H4 (cell line): ENCODE measurements at regions not wholly inside any gene's neighbourhood (a gene's known extent, or its start where the extent isn't known, plus 50 kb on each side); places are given as distances from the start of the nearest gene placed in this dataset.
"Not testable (repeated sequence)": the region's sequence is repeated elsewhere in the genome, so short reads cannot be mapped to it uniquely, and the experiment has no call there.

Experiments used
- DNase-seq: peaks from one replicate; pipeline ENCODE4 v3.0.0-alpha.2; 2015; ENCODE audit warnings: low spot score

GRCh38 chr10:23955456-23956225, 253.3 kb upstream of the KIAA1217 start:
- DNase-seq, result no peak

DNA sequence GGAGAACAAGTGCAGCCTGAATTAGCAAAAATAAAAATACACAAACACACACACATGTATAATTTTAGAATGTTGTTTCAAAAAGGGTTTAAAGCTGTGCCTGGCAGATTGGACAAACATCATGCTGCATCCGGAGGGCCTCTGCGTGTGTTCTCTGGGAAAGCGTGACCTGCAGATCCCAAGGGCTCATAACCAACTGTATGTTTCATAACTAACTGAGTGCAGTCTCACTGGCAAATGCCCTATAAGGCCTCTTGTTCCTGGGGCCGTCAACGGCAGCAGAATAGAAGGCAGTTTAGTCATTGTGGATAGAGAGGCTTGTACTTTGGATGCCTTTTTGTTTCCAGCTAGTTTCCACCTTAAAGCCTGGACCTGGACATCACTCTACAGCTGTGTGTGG, 243.8 kb upstream of the KIAA1217 start:
- no peak for DNase-seq

DNA sequence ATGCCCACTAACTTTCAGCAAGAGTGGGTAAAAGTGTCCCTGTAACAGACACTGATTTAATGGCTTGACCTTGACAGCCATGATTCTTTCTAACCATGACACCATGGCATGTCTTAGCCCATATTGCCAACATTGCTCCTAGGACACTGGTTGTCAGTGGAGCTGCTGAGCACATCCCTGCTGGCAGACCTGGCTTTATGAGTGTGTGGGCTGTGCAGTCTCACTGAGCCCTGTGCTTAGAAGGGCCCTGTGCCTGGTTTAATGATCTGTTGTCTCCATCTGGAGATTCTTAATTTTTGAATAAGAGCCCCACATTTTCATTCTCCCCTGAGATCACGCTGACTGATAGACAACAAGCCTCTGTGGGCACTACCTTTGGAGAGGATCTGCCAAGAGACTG, 243.1 kb upstream of the KIAA1217 start:
- no peak for DNase-seq

DNA sequence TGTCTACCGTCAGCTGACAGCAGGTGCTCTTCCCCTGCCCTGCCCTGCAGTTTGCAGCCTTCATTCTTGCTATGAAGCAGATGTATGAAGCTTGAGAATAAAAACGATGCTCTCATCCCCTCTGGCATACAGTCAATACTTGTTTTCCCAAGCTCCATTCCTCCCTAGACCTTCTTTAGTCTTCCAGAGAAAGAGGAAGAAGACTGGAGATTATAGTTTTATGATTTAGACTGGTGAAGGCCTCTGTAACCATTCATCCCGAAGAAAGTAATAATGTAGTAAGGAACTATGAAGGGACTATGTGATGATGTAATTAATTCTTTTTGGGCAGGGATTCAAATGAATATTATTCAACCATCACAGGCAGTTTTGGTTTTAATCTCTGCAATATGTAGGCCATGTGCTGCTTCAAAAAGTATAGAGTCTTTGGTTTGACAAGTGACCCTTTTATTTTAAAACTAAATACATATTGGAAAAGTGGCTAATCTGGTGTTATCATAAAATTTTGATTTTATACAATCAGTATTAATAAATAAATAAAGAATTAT, 242.4 kb upstream of the KIAA1217 start:
- no peak for DNase-seq

DNA sequence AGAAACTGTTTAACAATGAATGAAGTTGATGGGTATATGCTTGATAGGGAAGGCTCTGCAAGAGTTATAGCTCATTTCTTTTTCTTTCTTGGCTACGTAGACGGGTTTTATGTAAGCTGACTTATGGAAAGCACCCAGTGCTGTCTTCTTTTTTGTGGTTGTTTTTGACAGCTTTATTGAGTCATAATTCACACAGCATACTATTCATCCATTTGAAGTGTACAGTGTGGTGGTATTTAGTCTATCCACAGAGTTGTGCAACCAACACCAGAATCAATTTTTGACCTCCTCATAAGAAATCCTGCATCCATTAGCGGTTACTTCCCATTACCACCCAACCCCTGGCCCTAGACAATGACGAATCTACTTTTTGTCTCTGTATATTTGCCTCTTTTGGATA, 240.6 kb upstream of the KIAA1217 start:
- peak; percentile 3 for DNase-seq

GRCh38 chr10:23974746-23975272, 234.1 kb upstream of the KIAA1217 start:
- DNase-seq, result no peak

GRCh38 chr10:23975431-23975830, 233.5 kb upstream of the KIAA1217 start:
- no peak for DNase-seq

DNA sequence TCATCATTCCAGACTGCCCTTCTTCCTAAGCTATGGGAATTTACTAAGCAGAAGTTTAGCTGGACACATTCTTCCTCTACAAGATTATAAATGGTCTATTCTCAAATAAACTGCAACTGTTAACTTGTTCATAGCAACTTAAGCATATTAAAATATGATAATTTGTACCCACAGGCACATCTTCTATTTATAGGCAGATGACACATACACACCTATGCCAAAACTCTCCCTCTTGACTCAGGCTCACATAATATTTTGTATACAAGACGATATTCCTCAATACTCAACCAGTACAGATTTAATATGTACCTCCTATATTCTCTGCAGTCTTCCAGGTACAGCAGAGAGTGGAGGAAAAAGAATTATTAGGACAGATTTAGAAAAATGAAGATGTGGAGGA, 232.7 kb upstream of the KIAA1217 start:
- no peak for DNase-seq

GRCh38 chr10:23978317-23978716, 230.6 kb upstream of the KIAA1217 start:
- DNase-seq, result no peak

DNA sequence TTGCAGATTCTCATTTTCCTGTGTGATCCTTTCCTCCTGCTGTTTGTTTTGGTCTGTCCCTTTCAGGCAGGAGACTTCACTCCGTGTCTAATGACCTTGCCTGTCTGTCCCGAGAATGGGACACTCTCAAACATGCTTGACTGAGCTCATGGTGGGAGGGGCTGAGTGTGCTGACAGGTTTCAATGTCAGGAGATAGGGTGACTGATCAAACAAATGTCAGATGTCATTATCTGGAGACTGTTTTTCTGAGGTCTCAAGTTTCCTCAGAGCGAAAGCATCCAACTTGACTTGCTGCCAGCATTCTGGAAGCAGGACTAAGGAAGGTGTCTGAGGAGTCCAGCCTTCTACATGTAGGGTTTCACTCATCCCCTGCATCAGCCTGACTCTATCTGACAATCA, 228.8 kb upstream of the KIAA1217 start:
- DNase-seq, result no peak

DNA sequence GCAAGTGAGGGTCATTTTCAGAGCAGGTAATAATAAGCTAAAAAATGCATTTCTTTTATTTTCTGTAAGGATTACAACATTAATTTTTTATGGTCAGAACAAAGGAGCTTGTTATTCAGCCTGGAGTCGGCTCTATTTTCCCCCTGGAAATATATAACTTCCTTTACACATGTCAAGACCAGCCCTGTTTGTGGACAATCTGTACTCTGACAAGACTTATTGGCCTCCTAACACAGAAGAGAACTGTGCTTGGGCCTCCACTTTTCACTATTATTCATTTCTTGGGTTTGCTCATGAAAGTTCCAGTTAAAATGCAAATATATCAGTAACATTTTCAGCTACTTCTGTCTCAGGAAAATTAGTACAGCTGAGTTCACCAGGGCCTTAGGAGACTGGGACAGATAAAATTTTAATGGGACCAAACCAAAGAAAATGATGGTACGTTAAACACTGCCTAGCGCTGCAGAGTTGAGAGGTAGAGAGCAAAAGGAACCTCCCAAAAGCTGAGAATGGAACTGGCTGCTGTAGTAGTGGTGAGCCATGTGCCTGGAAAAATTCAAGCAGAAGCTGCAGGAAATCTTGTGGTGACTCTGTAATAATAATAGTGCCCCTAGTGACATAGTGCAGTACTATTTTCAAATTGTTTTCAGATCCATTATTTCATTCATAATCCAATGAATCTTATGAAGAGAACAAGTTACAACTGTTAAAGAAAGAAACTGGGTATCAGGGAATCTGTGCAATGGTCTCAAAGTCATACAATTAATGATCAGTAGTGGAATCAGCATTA, 227.2 kb upstream of the KIAA1217 start:
- no peak for DNase-seq

DNA sequence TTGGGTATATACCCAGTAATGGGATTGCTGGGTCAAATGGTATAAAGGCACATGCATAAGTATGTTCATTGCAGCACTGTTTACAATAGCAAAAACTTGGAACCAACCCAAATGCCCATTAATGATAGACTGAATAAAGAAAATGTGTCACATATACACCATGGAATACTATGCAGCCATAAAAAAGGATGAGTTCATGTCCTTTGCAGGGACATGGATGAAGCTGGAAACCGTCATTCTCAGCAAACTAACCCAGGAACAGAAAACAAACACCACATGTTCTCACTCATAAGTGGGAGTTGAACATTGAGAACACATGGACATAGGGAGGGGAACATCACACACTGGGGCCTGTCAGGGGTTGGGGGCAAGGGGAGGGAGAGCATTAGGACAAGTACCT, 224.5 kb upstream of the KIAA1217 start:
- DNase-seq, result not testable (repeated sequence)

DNA sequence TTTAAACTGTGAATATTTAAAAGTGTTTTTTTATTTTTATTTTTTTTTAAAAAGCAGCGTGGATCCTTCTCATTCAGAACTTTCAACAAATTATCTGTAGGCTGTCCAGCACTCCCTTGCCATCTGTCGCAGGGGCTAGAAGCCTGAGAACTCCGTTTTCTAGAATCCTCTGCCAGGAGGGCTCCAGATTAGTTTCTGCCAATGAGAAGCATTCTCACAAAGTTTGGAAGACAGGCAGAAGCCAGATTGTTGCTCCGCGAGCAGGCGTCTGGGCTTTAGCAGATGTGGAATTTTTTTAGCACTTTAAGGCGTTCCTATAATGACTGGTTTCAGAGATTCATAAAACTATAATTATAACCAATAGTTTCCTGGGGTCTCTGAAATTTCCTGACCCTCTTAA, 220.9 kb upstream of the KIAA1217 start:
- DNase-seq, result no peak

GRCh38 chr10:23994459-23995046, 214.4 kb upstream of the KIAA1217 start:
- DNase-seq, result peak; percentile 16

DNA sequence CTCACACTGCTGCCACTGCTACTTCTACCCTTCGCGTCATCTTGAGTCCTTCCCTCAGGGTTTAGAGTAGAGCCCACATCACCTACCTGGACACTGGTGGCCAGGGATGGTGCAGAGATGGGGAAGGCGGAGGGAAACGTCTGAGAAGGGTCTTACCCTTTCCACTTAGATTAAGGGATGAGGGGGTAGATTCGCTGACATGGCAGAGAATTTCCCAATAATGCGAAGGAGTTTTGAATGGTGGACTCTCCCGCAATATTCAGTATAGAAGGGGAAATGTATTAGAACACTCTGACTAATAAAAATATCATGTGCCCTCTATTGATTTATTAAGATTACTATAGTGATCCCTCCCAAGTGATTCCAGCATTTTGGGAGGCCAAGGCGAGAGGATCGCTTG, 209.5 kb upstream of the KIAA1217 start:
- DNase-seq, result no peak

DNA sequence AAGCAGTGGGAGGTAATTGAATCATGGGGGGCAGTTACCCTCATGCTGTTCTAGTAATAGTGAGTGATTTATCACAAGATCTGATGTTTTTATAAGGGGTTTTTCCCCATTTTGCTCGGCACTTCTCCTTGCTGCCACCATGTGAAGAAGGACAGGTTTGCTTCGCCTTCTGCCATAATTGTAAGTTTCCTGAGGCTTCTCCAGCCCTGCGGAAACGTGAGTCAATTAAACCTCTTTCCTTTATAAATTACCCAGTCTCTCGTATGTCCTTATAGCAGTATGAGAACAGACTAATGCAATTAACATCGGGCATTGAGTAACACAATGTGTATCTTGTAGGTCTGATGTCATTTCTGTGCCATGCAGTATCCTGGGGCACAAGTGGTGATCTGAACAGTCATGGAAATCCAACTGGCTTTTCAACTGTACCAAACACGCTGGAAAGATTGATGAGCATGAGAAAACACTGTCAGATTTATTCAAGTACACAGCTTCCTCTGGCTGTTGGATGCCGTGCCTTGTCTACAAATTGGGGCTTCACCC, 208.6 kb upstream of the KIAA1217 start:
- DNase-seq, result no peak

- no peak for DNase-seq
Measured at GRCh38 chr10:24006741-24007140, 202.2 kb upstream of the KIAA1217 start.

DNA sequence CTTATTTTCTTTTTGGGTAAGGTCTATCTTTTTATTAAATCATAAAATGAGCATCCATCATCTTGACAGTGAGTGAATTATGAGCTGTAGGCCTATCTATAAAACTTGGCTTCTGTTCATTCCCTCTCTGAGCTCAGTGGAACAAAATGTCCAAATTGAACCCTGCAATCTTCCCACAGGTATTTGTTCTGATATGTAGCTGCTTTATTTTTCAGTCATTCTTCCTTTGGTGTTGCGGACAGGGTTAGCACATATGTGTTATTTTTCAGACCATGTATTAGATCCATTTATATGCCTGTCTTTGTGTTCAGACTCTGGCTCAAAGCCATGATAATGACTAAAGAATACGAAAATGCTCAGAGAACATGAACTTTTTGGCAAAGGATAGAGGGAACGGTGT, 201.6 kb upstream of the KIAA1217 start:
- DNase-seq, result no peak

DNA sequence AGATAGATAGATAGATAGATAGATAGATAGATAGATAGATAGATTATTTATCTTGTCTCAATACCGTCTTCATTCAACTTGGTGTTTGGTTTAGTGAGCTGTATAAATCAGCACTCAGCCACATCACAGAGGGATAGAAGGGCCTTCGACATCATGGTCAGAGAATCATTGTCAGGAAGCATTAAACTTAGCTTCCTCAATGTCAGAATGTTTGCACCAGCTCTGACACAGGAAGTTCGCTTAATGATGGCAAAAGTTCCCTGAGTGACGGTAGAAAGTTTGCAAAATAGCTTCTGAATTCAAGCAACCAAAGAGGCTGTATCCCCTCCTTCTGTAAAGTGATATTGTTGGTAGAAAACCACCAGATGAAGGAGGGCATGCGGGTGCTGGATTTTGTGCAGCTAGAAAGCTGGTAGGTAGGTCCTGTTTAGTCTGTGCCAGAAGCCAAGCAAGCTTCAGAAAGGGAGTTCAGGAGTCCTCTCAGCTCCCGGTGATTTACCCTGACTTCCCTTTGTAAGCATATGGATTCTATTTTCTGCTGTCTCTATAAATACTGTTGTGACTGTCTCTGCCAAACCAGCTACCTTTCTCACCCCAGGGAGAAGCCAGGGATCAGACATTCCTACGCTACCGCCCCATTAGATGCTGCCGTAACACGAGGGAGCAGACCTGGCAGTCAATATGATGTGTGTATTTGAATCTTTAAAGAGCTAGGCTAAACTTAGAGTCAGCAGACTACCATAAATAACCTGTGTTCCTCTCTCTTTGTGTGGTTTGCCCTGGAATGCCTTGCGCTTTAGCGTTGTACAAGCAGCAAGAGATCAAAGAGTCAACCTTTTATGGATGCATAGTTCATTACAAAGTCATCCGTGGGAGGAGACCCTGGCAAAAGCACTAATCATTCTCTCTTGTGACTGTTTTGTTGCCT, 200.5 kb upstream of the KIAA1217 start:
- DNase-seq, result peak; percentile 20

- no peak for DNase-seq
Measured at GRCh38 chr10:24009115-24009514, 199.8 kb upstream of the KIAA1217 start.

DNA sequence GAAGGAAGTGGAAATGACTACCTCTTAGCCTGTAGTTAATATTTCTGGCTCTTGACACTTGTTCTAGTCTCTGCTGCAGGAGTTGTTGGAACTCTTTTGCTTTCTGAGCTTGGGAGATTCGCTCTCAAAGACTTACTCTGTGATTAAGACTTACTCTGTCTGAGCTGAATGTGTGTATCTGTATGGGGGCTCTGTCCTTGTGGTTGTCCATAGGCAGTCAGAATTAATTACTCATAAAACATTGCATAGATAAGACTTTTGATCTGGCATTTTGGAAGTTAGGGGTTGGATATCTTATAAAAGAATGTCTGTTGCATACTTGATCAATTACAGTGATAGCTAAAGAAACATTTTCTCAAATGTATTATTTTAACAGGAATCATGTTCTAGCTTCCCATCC, 199.2 kb upstream of the KIAA1217 start:
- no peak for DNase-seq
